GM12878 (cell line): ENCODE measurements at regions not wholly inside any gene's neighbourhood (a gene's known extent, or its start where the extent isn't known, plus 50 kb on each side); places are given as distances from the start of the nearest gene placed in this dataset.

Experiments used
- ATAC-seq: fragments of 200-7000 bp; cut with Tn5 transposase; 3 replicates; pipeline ENCODE4 v1.9.1; 2020; ENCODE audit warnings: mild to moderate bottlenecking, moderate library complexity
- BruUV-seq: library from RNA; stranded (reverse); fragments of 400-500 nt; replicated peaks from 2 replicates; lab custom pipeline; 2021; lab: Mats Ljungman, UMichigan
- CTCF ChIA-PET: fragments of 300-600 bp; sonication (Branson Sonifier 250); formaldehyde crosslinking; extraction: SDS; loops from one replicate; lab custom pipeline; 2021; ENCODE audit warnings: inconsistent platforms; lab: Yijun Ruan, JAX
- POLR2A ChIA-PET: fragments of 350-600 bp; formaldehyde crosslinking; extraction: SDS; loops from one replicate; lab custom pipeline; 2021; ENCODE audit warnings: inconsistent platforms; lab: Charles Lee
- RAD21 ChIA-PET: fragments of 300-600 bp; sonication (Branson Sonifier 250); formaldehyde crosslinking; loops from one replicate; lab custom pipeline; 2023; ENCODE audit warnings: antibody characterized with exemption; ENCODE audit not compliant: unreplicated experiment; lab: Charles Lee
- SMC1A ChIA-PET: fragments of 300-600 bp; sonication (Branson Sonifier 250); formaldehyde crosslinking; loops from one replicate; lab custom pipeline; 2023; ENCODE audit not compliant: unreplicated experiment, uncharacterized antibody; lab: Charles Lee
- DNase-seq: peaks from one replicate; pipeline ENCODE4 v3.0.0-alpha.2; 2011; ENCODE audit warnings: low read depth, low spot score
- FAIRE-seq: peaks from 3 replicates; lab custom pipeline; 2011; peaks lifted over from hg19 to GRCh38; lab: Jason Lieb, UNC
- H2AFZ ChIP-seq: 2 replicates; pipeline ENCODE4 v1.6.0; 2011; ENCODE audit warnings: low read depth, low read length, control low read depth; ENCODE audit not compliant: control insufficient read depth
- H3K27ac ChIP-seq: 2 replicates; pipeline ENCODE4 v1.5.1; 2011; ENCODE audit warnings: control low read depth; ENCODE audit not compliant: control insufficient read depth, insufficient read depth
- H3K27me3 ChIP-seq, 2 experiments: replicated peaks in 1 of 2; 2 replicates each; pipeline versions ENCODE4 v1.6.0 to v1.6.1; 2011; ENCODE audit warnings: low read length in 1 of 2; ENCODE audit not compliant: control insufficient read depth in 2 of 2, insufficient read depth in 2 of 2
- H3K36me3 ChIP-seq, 2 experiments: 2 replicates each; pipeline ENCODE4 v1.5.1; 2011; ENCODE audit warnings: low read length in 1 of 2; ENCODE audit not compliant: control insufficient read depth in 2 of 2, insufficient read depth in 2 of 2
- H3K4me1 ChIP-seq: 2 replicates; pipeline ENCODE4 v1.6.1; 2011; ENCODE audit warnings: mild to moderate bottlenecking, low read length, moderate library complexity, mixed read lengths; ENCODE audit not compliant: control insufficient read depth, insufficient read depth
- H3K4me2 ChIP-seq: 2 replicates; pipeline ENCODE4 v1.6.0; 2011; ENCODE audit warnings: control low read depth; ENCODE audit not compliant: control insufficient read depth, insufficient read depth
- H3K4me3 ChIP-seq: fragments of 200-600 bp; sonication (generic); 2 replicates; pipeline ENCODE4 v1.5.1; 2016
- H3K79me2 ChIP-seq: 2 replicates; pipeline ENCODE4 v1.6.0; 2011; ENCODE audit warnings: low read length; ENCODE audit not compliant: control insufficient read depth, insufficient read depth
- H3K9ac ChIP-seq: 2 replicates; pipeline ENCODE4 v1.8.0; 2011; ENCODE audit warnings: low read length, control low read depth, mixed read lengths; ENCODE audit not compliant: control insufficient read depth, insufficient read depth
- H3K9me3 ChIP-seq: replicated peaks from 3 replicates; pipeline ENCODE4 v1.5.1; 2011; ENCODE audit warnings: mild to moderate bottlenecking, low read length; ENCODE audit not compliant: control insufficient read depth, insufficient read depth
- H4K20me1 ChIP-seq: 2 replicates; pipeline ENCODE4 v1.6.0; 2011; ENCODE audit not compliant: control insufficient read depth, insufficient read depth
- EZH2 ChIP-seq: IDR thresholded peaks from 2 replicates; pipeline ENCODE4 v1.6.1; 2012; ENCODE audit warnings: low read depth, mild to moderate bottlenecking, control low read depth, inconsistent platforms, low read length, borderline replicate concordance; ENCODE audit not compliant: control insufficient read depth
- MXI1 ChIP-seq: fragments of 150-350 bp; IDR thresholded peaks from 2 replicates; pipeline ENCODE4 v1.6.1; 2011; ENCODE audit warnings: low read depth, mild to moderate bottlenecking, inconsistent platforms, low read length, improper control_type of control experiment
- NFIC ChIP-seq: IDR thresholded peaks from 2 replicates; pipeline ENCODE4 v1.6.1; 2012; ENCODE audit warnings: low read depth, mild to moderate bottlenecking, inconsistent platforms, low read length, moderate library complexity
- NFYA ChIP-seq: IDR thresholded peaks from 2 replicates; pipeline ENCODE4 v1.6.1; 2011; ENCODE audit warnings: low read depth, mild to moderate bottlenecking, low read length, improper control_type of control experiment, borderline replicate concordance
- NRF1 ChIP-seq: conservative IDR thresholded peaks from 2 replicates; pipeline ENCODE4 v1.6.1; 2011; ENCODE audit warnings: mild to moderate bottlenecking, low read depth, low read length, improper control_type of control experiment
- SREBF1 ChIP-seq: IDR thresholded peaks from 2 replicates; pipeline ENCODE4 v1.6.1; 2012; ENCODE audit warnings: mild to moderate bottlenecking, low read length
- TCF7 ChIP-seq: IDR thresholded peaks from 2 replicates; pipeline ENCODE4 v1.6.1; 2014; ENCODE audit warnings: antibody characterized with exemption, borderline replicate concordance
- YBX1 ChIP-seq: fragments of 450-650 bp; IDR thresholded peaks from 2 replicates; pipeline ENCODE4 v1.6.1; 2016; ENCODE audit warnings: antibody characterized with exemption
- ZNF24 ChIP-seq: fragments of 450-650 bp; IDR thresholded peaks from 2 replicates; pipeline ENCODE4 v1.6.1; 2017; ENCODE audit warnings: antibody characterized with exemption, mild to moderate bottlenecking
- WGBS: methylation state at CpG from one replicate; pipeline ENCODE4 v1.1.6; 2016; ENCODE audit warnings: low lambda C conversion rate; ENCODE audit not compliant: insufficient replicate concordance, insufficient coverage; ENCODE audit errors: missing lambda C conversion rate; 5-methylcytosine and 5-hydroxymethylcytosine counted together
- in situ Hi-C: fragments of 300-500 bp; cut with MboI; formaldehyde crosslinking; loops from 9 replicates; pipeline ENCODE4 v1.14.3; 2018; ENCODE audit warnings: mixed read lengths
- intact Hi-C: fragments of 100-400 bp; cut with micrococcal nuclease; formaldehyde crosslinking; loops from one replicate; pipeline ENCODE4 v1.14.2; 2022; ENCODE audit not compliant: unreplicated experiment
- TF ChIP-seq, protein P1 (sequence below): fragments of 450-650 bp; IDR thresholded peaks from 2 replicates; pipeline ENCODE4 v1.6.1; 2016; ENCODE audit warnings: mild to moderate bottlenecking, moderate library complexity, borderline replicate concordance
- TF ChIP-seq, protein P2 (sequence below): fragments of 450-650 bp; IDR thresholded peaks from 2 replicates; pipeline ENCODE4 v1.6.1; 2017; ENCODE audit warnings: mild to moderate bottlenecking, moderate library complexity

DNA sequence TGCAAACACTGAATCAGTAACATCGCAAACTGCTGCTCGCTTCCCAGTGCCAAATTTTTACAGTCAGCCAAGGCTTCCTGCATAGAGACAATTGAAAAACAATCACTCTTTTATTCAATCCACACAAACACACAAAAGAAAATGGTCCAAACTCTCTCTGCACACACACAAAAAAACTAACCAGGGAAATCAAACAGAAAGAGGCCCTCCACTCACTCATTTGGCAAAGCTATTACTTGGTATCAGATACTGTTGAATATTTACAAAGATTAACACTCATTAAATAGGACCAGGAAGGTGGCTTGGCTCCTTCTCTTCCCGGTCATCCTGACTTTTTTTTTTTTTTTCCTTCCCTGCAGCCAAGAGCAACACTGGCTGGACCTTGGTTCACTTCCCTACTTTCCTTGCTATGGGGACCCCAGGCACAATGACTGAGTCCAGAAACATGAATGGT is 62.4 kb upstream of the SPATA12 start (continued):
- TF ChIP-seq EZH2 (no peak), SREBF1 (no peak), ZNF24 (no peak)
- TF ChIP-seq, protein P1, sequence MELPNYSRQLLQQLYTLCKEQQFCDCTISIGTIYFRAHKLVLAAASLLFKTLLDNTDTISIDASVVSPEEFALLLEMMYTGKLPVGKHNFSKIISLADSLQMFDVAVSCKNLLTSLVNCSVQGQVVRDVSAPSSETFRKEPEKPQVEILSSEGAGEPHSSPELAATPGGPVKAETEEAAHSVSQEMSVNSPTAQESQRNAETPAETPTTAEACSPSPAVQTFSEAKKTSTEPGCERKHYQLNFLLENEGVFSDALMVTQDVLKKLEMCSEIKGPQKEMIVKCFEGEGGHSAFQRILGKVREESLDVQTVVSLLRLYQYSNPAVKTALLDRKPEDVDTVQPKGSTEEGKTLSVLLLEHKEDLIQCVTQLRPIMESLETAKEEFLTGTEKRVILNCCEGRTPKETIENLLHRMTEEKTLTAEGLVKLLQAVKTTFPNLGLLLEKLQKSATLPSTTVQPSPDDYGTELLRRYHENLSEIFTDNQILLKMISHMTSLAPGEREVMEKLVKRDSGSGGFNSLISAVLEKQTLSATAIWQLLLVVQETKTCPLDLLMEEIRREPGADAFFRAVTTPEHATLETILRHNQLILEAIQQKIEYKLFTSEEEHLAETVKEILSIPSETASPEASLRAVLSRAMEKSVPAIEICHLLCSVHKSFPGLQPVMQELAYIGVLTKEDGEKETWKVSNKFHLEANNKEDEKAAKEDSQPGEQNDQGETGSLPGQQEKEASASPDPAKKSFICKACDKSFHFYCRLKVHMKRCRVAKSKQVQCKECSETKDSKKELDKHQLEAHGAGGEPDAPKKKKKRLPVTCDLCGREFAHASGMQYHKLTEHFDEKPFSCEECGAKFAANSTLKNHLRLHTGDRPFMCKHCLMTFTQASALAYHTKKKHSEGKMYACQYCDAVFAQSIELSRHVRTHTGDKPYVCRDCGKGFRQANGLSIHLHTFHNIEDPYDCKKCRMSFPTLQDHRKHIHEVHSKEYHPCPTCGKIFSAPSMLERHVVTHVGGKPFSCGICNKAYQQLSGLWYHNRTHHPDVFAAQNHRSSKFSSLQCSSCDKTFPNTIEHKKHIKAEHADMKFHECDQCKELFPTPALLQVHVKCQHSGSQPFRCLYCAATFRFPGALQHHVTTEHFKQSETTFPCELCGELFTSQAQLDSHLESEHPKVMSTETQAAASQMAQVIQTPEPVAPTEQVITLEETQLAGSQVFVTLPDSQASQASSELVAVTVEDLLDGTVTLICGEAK: no peak

DNA sequence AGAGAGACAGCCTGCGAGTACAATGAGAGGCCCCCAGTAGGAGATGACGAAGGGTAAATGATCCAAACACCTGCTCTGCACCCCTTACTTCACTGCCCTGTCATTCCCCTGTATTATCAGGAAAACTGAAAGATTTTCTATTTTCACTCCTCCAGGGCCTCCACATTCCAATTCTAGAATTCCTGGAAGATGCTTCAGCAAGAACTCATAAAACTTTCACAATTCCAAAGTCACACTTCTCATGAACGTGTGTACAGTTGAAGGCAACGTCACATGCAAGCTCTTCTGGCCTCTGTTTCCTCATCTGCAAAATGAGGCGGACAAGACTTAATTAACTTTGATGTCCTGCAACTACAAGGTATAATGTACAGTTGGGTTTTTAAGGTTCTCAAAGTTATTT is 62.8 kb upstream of the SPATA12 start:
- Histone ChIP-seq H3K27ac (no peak overlapping the region), H3K36me3 (no peaks in the 10 kb centered on the region), H3K4me3 (no peak overlapping the region), H3K9ac (no peak overlapping the region), H3K4me2 (no peak overlapping the region), H3K79me2 (no peaks in the 10 kb centered on the region), H3K27me3 (no peaks in the 10 kb centered on the region), H3K4me1 (no peaks in the 10 kb centered on the region; the same call in 1 of the 2 replicates), H2AFZ (no peak overlapping the region), H3K9me3 (no peaks in the 10 kb centered on the region), H4K20me1 (no peaks in the 10 kb centered on the region)
- ATAC-seq (no peak), DNase-seq (no peak), FAIRE-seq (no peak)
- ChIA-PET SMC1A (interaction anchor here (0.9 to 2.5 kb wide), 4 partner anchors 10 to 96 kb away, joined by 3 to 7 read pairs (median 6); no protein-coding TSS in a partner anchor), POLR2A (interaction anchor here (0.5 kb wide), 1 partner anchor 68 kb away, joined by 4 read pairs; no protein-coding TSS in a partner anchor), CTCF (interaction anchor here (1.0 to 6.6 kb wide), 7 partner anchors 9 to 198 kb away, joined by 4 to 60 read pairs (median 19); no protein-coding TSS in a partner anchor), RAD21 (interaction anchor here (1.2 to 3.1 kb wide), 3 partner anchors 49 to 96 kb away, joined by 3 to 10 read pairs (median 7); no protein-coding TSS in a partner anchor)
- in situ Hi-C loops (no loop called here), intact Hi-C loops (loop anchor here (5.0 to 10.0 kb wide), 2 partner anchors 80 to 167 kb away; partner anchors contain the start of gene IL17RD)
- BruUV-seq: no TSS peak
- no peak for TF ChIP-seq NRF1
- TF ChIP-seq, protein P2, sequence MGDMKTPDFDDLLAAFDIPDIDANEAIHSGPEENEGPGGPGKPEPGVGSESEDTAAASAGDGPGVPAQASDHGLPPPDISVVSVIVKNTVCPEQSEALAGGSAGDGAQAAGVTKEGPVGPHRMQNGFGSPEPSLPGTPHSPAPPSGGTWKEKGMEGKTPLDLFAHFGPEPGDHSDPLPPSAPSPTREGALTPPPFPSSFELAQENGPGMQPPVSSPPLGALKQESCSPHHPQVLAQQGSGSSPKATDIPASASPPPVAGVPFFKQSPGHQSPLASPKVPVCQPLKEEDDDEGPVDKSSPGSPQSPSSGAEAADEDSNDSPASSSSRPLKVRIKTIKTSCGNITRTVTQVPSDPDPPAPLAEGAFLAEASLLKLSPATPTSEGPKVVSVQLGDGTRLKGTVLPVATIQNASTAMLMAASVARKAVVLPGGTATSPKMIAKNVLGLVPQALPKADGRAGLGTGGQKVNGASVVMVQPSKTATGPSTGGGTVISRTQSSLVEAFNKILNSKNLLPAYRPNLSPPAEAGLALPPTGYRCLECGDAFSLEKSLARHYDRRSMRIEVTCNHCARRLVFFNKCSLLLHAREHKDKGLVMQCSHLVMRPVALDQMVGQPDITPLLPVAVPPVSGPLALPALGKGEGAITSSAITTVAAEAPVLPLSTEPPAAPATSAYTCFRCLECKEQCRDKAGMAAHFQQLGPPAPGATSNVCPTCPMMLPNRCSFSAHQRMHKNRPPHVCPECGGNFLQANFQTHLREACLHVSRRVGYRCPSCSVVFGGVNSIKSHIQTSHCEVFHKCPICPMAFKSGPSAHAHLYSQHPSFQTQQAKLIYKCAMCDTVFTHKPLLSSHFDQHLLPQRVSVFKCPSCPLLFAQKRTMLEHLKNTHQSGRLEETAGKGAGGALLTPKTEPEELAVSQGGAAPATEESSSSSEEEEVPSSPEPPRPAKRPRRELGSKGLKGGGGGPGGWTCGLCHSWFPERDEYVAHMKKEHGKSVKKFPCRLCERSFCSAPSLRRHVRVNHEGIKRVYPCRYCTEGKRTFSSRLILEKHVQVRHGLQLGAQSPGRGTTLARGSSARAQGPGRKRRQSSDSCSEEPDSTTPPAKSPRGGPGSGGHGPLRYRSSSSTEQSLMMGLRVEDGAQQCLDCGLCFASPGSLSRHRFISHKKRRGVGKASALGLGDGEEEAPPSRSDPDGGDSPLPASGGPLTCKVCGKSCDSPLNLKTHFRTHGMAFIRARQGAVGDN: no peak
- TF ChIP-seq NFIC: no peak
- TF ChIP-seq NFYA: no peak
- TF ChIP-seq TCF7: no peak
- no peak for TF ChIP-seq MXI1
- no peak for TF ChIP-seq YBX1
- 40% methylated on average over 5 of the region's 5 CpGs for WGBS
